ENCODE measurements at regions not wholly inside any gene's neighbourhood (a gene's known extent, or its start where the extent isn't known, plus 50 kb on each side); places are given as distances from the start of the nearest gene placed in this dataset.

DNA sequence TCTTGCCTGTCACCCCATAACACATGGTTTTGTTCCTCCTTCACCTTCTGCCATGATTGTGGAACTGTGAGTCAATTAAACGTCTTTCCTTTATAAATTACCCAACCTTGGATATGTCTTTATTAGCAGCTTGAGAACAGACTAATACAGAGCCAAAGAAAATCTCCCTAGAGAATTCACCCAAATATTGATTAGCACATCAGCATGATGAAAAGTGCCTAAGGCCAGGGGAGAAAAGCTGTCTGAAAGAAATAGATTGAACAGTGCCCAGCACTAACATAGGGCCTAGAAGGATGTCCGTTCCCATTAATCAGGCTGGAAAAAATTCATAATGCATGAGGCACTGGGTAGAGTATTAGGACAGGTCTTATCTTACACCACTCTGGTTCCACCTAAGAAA is 111.9 kb upstream of the CALN1 start:
- no peak overlapping the region for H3K27ac Mint-ChIP-seq
- H3K36me3 Mint-ChIP-seq, result no peaks in the 10 kb centered on the region
- no peak overlapping the region for H3K4me3 Mint-ChIP-seq
- ATAC-seq, result no peak
- CTCF ChIA-PET, result interaction anchor here (1.1 kb wide), 1 partner anchor 30 kb away, joined by 4 read pairs; no protein-coding TSS in a partner anchor
- H3K9me3 Mint-ChIP-seq (ENCODE audit: low read depth), result no peaks in the 10 kb centered on the region
- no peaks in the 10 kb centered on the region for H3K27me3 Mint-ChIP-seq
- H3K4me1 Mint-ChIP-seq, result no peaks in the 10 kb centered on the region
- no peak for DNase-seq

DNA sequence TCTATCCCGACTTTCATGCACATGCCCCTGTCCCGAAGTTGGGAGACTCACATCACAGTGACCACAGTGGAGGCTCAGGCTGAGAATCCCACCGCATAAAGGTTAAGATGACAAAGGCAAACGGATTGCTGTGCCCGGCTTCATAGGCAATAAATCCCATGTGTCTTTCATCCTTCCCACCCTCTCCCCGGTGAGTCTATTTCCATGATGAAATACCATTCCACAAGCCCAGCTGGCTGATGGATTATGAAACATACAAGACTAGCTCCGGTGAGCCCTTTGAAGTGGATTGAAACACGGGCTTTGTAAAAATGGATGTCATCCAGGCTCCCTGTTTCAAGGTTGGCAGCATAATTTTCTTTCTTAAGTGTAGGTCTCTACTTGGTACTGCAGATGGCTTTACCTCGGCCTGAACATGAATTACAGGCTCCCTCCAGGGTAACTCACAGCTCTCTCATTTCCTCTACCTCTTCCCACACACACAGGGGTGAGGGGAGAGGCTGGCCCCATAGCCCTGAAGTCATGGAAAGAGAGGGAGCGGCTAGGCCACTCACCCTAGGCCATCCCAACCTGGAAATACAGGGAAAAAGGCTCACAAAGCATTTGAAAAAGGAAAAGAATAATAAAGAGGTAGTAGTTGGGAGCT is 92.0 kb upstream of the CALN1 start:
- H3K4me1 Mint-ChIP-seq, result no peaks in the 10 kb centered on the region
- DNase-seq, result no peak
- no peak overlapping the region for H3K27ac Mint-ChIP-seq
- no peak overlapping the region for H3K4me3 Mint-ChIP-seq
- no peaks in the 10 kb centered on the region for H3K27me3 Mint-ChIP-seq
- no peaks in the 10 kb centered on the region for H3K36me3 Mint-ChIP-seq
- CTCF ChIA-PET, result no interaction called here
- no peaks in the 10 kb centered on the region for H3K9me3 Mint-ChIP-seq (ENCODE audit: low read depth)
- ATAC-seq, result no peak

DNA sequence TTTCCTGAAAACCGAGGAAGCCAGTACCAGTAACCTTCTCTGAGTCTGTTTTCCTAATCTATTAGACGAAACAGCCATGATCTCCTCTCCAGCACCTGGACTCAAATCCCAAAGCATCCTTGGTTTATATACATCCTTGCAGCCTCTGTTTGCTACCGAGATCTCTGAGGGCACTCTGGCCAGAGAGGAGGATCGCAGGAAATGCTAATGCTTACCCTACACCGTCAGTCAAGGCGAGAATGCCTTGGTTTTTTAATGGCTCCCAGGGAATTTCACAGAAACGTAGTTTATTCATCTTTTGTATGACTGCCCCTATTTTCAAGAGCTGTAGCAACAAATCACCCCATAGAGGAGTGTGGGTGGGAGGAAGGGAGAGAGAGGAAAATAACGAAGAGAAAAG is 91.5 kb upstream of the CALN1 start:
- Mint-ChIP-seq H3K36me3 (no peaks in the 10 kb centered on the region), H3K9me3 (ENCODE audit: low read depth) (no peaks in the 10 kb centered on the region)

DNA sequence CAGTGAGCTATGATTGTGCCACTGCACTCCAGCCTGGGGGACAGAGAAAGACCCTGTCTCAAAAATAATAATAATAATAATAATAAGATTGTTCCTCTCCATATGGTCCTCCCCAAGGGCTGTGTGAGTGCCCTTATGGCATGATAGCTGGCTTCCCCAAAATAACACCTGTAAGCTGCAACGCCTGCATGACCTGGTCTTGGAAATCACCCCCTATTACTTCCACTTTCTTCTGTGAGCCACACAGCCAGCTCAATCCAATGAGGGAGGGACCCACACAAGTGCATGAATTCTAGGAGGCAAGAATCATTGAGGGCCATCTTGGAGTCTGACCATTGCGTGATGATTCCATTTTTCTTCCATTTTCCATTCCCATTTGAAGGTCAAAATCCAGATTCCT is 82.7 kb upstream of the CALN1 start:
- no peak for ATAC-seq

More for the DNA sequence above, 91.5 kb upstream of the CALN1 start:
- DNase-seq, result no peak
- no peak for ATAC-seq
- Mint-ChIP-seq H3K27ac (no peak overlapping the region), H3K27me3 (no peaks in the 10 kb centered on the region), H3K4me3 (no peak overlapping the region), H3K4me1 (no peaks in the 10 kb centered on the region)
- CTCF ChIA-PET, result no interaction called here

DNA sequence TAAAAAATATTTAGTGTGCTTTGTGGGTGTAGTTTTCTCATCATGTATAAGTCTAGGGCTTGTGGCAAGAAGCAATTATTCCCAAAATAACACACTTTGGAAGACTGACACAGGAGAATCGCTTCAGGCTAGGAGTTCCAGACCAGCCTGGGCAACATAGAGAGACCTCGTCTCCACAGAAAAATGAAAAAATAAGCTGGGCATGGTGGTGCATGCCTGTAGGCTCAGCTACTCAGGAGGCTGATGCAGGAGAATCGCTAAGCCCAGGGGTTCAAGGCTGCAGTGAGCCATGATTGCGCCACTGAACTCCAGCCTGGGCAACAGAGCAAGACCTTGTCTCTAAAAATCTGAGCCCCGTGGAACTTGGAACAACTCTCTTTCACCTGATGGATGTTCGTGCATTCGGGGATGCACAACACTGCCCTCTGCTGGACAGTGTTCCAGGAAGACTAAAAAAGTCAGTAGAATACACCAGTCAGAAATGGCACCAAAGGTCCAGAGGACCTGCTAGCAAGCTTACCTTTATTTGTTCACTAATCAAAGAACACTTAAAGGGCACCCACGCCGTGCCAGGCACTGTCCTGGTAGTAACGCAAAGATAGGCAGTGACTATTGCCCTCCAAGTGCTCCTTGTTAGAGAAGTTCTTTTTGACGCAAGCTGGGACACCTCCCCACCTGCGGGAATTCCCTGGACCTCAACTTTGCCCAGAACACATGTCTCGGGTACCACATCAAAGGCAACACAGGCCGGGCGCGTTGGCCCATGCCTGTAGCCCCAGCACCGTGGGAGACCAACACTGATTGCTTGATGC is 81.9 kb upstream of the CALN1 start:
- no peaks in the 10 kb centered on the region for H3K27me3 Mint-ChIP-seq
- H3K27ac Mint-ChIP-seq, result no peak overlapping the region
- H3K4me1 Mint-ChIP-seq, result no peaks in the 10 kb centered on the region
- ATAC-seq, result no peak
- DNase-seq, result peak; percentile 60
- H3K36me3 Mint-ChIP-seq, result no peaks in the 10 kb centered on the region
- H3K9me3 Mint-ChIP-seq (ENCODE audit: low read depth), result no peaks in the 10 kb centered on the region
- CTCF ChIA-PET, result interaction anchor here (0.8 to 1.6 kb wide), 6 partner anchors 10 to 191 kb away, joined by 3 to 4 read pairs (median 3); no protein-coding TSS in a partner anchor
- H3K4me3 Mint-ChIP-seq, result no peak overlapping the region

More for the DNA sequence above, 82.7 kb upstream of the CALN1 start:
- no peak overlapping the region for H3K4me3 Mint-ChIP-seq
- no peaks in the 10 kb centered on the region for H3K4me1 Mint-ChIP-seq
- H3K36me3 Mint-ChIP-seq, result no peaks in the 10 kb centered on the region
- H3K27me3 Mint-ChIP-seq, result no peaks in the 10 kb centered on the region
- no peak overlapping the region for H3K27ac Mint-ChIP-seq
- CTCF ChIA-PET, result interaction anchor here (0.8 to 1.4 kb wide), 3 partner anchors 11 to 29 kb away, joined by 3 to 4 read pairs (median 3); no protein-coding TSS in a partner anchor
- no peaks in the 10 kb centered on the region for H3K9me3 Mint-ChIP-seq (ENCODE audit: low read depth)
- no peak for DNase-seq

DNA sequence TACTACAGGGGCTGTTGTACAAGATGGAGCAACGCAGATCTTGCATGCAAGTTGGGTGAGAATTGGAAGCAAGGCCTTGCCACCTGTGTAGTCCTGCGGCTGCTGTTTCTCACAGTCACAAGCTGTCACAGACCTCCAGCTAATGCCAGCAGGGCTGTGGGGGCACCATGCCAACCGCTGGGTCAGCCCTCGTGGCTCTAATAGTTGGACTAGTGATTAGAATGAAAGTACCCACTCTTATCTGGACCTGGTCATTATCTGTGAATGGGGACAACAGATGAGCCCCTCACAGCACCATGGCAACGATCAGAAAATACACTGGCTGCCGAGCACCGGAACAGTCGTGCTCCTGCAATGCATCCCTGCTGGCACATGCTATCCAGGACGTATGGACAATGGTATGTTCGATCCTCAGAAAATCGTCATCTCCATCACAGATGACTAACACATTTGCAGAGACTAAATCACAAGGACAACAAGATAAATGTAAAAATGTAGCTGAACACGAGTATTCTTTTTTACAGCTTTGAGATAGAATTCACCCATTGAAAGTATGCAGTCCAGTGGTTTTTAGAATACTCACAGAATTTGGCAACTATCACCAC is 80.4 kb upstream of the CALN1 start:
- no peaks in the 10 kb centered on the region for H3K4me1 Mint-ChIP-seq
- H3K36me3 Mint-ChIP-seq, result no peaks in the 10 kb centered on the region
- CTCF ChIA-PET, result interaction anchor here (1.6 kb wide), 1 partner anchor 30 kb away, joined by 4 read pairs; no protein-coding TSS in a partner anchor
- no peaks in the 10 kb centered on the region for H3K9me3 Mint-ChIP-seq (ENCODE audit: low read depth)
- no peak overlapping the region for H3K4me3 Mint-ChIP-seq
- H3K27ac Mint-ChIP-seq, result no peak overlapping the region
- DNase-seq (no peak), ATAC-seq (no peak)
- no peaks in the 10 kb centered on the region for H3K27me3 Mint-ChIP-seq

DNA sequence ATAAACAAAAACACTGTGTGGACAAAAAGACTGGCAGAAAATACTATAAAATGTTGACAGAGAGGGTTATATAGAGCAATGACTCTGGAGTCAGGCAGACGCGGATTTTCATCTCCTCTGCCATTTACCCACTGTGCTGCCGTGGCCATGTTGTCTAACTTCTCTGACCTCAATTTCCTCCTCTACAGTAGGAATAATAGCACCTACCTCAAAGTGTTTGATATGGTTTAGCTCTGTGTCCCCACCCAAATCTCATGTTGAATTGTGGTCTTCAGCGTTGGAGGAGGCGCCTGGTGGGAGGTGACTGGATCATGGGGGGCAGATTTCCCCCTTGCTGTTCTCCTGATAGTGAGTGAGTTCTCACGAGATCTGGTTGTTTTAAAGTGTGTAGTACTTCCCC is 78.2 kb upstream of the CALN1 start:
- H3K27me3 Mint-ChIP-seq, result no peaks in the 10 kb centered on the region
- CTCF ChIA-PET, result no interaction called here
- H3K27ac Mint-ChIP-seq, result no peak overlapping the region
- ATAC-seq (no peak), DNase-seq (no peak)
- no peak overlapping the region for H3K4me3 Mint-ChIP-seq
- no peaks in the 10 kb centered on the region for H3K36me3 Mint-ChIP-seq
- no peaks in the 10 kb centered on the region for H3K4me1 Mint-ChIP-seq
- no peaks in the 10 kb centered on the region for H3K9me3 Mint-ChIP-seq (ENCODE audit: low read depth)

DNA sequence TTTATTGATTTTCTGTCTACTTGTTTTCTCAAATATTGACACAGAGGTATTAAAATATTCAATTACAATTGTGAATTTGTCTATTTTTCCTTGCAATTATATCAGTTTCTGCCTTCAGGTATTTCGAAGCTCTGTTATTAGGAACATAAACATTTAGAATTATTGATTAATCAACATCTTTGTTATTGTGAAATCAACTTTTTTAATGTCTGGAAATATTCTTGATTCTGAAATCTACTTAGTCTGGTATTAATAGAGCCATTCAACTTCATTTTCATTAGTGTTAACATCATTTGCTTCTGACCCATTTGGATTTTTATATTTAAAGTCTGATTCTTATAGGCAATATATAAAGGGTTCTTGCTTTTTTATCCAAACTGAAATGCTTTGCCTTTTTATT is 69.8 kb upstream of the CALN1 start:
- Mint-ChIP-seq H3K27ac (no peak overlapping the region), H3K36me3 (no peaks in the 10 kb centered on the region), H3K4me1 (no peaks in the 10 kb centered on the region), H3K27me3 (no peaks in the 10 kb centered on the region), H3K4me3 (no peak overlapping the region), H3K9me3 (ENCODE audit: low read depth) (peaks cover 2% of the 10 kb centered on the region)
- DNase-seq (no peak), ATAC-seq (no peak)
- CTCF ChIA-PET, result no interaction called here

DNA sequence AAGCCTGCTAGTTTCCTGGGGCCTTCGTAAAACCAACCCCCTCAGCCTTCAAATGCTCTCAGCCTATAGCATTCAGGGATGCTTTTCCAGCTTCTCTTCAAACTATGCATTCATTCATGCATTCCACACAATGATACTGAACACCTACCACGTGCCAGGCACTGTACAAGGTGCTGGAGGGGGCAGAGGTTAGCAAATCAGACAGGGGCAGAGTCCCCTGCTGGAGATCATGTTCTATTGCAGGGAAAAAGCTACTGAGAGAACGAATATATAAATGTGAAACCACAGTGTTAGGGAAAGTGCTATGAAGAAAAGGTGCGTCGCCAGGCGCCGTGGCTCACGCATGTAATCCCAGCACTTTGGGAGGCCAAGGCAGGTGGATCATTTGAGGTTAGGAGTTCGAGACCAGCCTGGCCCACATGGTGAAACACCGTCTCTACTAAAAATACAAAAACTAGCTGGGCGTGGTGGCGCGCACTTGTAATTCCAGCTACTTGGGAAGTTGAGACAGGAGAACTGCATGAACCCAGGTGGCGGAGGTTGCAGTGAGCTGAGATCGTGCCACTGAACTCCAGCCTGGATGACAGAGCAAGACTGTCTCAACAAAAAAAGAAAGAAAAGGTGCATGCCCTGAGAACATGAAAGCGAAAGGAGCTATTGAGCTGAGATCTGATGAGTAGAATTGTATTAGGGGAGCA is 64.6 kb upstream of the CALN1 start:
- H3K27ac Mint-ChIP-seq, result no peak overlapping the region
- peaks cover 1% of the 10 kb centered on the region for H3K36me3 Mint-ChIP-seq
- CTCF ChIA-PET, result interaction anchor here (1.3 kb wide), 1 partner anchor 17 kb away, joined by 3 read pairs; no protein-coding TSS in a partner anchor
- ATAC-seq, result no peak
- H3K4me1 Mint-ChIP-seq, result no peaks in the 10 kb centered on the region
- no peaks in the 10 kb centered on the region for H3K27me3 Mint-ChIP-seq
- H3K9me3 Mint-ChIP-seq (ENCODE audit: low read depth), result peaks cover 2% of the 10 kb centered on the region
- H3K4me3 Mint-ChIP-seq, result no peak overlapping the region
- peak; percentile 11 for DNase-seq

DNA sequence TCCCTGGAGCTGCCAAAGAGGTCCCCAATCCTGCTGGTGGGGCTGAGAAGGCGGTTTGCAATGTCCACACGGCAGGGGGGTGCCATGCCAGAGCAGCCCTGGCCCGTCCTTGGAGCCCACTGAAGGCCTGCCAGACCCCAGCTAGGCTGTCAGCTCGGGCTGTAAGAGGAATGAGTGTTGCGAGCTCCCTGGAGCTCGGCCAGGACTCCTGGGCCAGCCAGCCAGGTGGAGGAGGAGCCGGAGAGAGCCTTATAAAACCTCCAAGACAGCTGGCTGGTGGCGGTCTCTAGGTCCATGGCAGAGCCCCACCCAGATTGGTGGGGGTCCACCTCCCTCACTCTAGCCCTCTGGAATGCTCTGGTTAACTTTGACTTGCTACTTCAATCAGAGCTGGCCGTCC is 55.1 kb upstream of the CALN1 start:
- Mint-ChIP-seq H3K36me3 (no peaks in the 10 kb centered on the region), H3K4me3 (no peak overlapping the region)
- CTCF ChIA-PET, result no interaction called here

DNA sequence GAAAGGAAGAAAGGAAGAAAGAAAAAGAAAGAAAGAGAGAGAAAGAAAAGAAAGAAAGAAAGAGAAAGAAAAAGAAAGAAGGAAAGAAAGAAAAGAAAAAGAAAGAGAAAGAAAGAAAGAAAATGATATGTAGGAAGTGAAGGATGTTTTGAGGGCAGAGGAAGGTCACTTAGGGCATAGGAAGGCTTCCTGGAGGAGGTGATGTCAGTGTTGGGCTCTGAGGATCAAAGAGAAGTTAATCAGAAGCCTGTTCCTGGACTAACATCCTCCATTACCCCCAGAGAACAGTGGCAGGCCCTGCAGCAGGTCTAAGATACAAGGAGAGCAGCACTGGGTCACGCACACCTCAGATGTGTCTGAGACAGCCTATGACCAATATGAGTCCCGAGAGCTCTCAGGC is 54.7 kb upstream of the CALN1 start:
- ATAC-seq (no peak), DNase-seq (no peak)
- H3K9me3 Mint-ChIP-seq (ENCODE audit: low read depth), result no peaks in the 10 kb centered on the region
- H3K4me3 Mint-ChIP-seq, result no peak overlapping the region
- H3K36me3 Mint-ChIP-seq, result no peaks in the 10 kb centered on the region
- H3K4me1 Mint-ChIP-seq, result no peaks in the 10 kb centered on the region
- CTCF ChIA-PET, result no interaction called here
- H3K27me3 Mint-ChIP-seq, result no peaks in the 10 kb centered on the region
- no peak overlapping the region for H3K27ac Mint-ChIP-seq

More for the DNA sequence above, 55.1 kb upstream of the CALN1 start:
- Mint-ChIP-seq H3K4me1 (no peaks in the 10 kb centered on the region), H3K9me3 (ENCODE audit: low read depth) (no peaks in the 10 kb centered on the region), H3K27ac (no peak overlapping the region), H3K27me3 (no peaks in the 10 kb centered on the region)
- ATAC-seq (no peak), DNase-seq (no peak)

DNA sequence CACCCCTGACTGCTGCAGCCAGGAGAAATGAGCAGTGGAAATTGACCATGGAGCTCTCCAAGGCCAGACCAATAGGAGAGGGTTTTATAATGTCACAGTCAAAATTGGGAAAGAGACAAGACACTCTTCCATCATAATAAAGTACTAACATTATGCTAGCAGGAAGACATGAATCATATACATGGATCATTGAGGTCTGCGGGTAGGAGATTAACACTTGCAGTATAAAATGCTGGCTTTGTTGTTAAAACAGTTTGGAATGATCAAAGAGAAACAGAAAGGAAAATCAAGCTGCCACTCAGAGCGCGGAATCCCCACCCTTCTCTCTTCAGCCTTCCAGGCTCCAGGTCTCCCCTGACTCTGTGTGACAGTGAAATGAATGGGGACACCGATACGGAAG is 53.4 kb upstream of the CALN1 start:
- Mint-ChIP-seq H3K27ac (no peak overlapping the region), H3K4me3 (no peak overlapping the region), H3K27me3 (no peaks in the 10 kb centered on the region), H3K4me1 (no peaks in the 10 kb centered on the region), H3K9me3 (ENCODE audit: low read depth) (no peaks in the 10 kb centered on the region), H3K36me3 (no peaks in the 10 kb centered on the region)
- ATAC-seq, result no peak
- CTCF ChIA-PET, result no interaction called here
- no peak for DNase-seq

DNA sequence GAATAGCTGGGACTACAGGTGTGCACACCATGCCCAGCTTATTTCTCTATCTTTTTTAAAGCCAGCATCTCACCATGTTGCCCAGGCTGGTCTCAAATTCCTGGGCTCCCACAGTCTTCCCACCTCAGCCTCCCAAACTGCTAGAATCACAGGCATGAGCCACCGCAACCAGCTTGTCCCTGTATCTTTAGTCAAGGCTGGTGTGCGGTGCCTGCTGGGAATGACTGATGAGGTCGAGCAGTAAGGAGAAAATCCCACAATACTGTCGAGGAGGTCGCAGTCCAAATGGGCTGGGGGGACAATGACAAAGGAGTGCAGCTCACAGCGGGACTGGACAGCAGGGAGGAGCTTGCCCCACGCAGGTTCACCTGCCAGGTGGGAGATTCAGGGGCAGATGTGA is 50.2 kb upstream of the CALN1 start:
- Mint-ChIP-seq H3K4me1 (no peaks in the 10 kb centered on the region), H3K9me3 (ENCODE audit: low read depth) (no peaks in the 10 kb centered on the region), H3K4me3 (no peak overlapping the region), H3K27ac (no peak overlapping the region), H3K36me3 (no peaks in the 10 kb centered on the region), H3K27me3 (no peaks in the 10 kb centered on the region)
- CTCF ChIA-PET, result no interaction called here
- ATAC-seq (no peak), DNase-seq (no peak)
